CD4-positive, alpha-beta T cell (primary cell): ENCODE measurements at regions not wholly inside any gene's neighbourhood (a gene's known extent, or its start where the extent isn't known, plus 50 kb on each side); places are given as distances from the start of the nearest gene placed in this dataset.

Experiments used
- ATAC-seq: fragments of 200-7000 bp; cut with Tn5 transposase; one replicate; pipeline ENCODE4 v1.10.0; 2022; ENCODE audit warnings: mild to moderate bottlenecking; ENCODE audit not compliant: poor library complexity
- CTCF ChIA-PET: fragments of 350-600 bp; sonication (Branson Sonifier 250); formaldehyde crosslinking; loops from one replicate; lab custom pipeline; 2021; ENCODE audit warnings: antibody characterized with exemption, inconsistent platforms; lab: Charles Lee
- POLR2A ChIA-PET: fragments of 350-600 bp; sonication (Branson Sonifier 250); formaldehyde crosslinking; loops from one replicate; lab custom pipeline; 2021; ENCODE audit warnings: antibody characterized with exemption, inconsistent platforms; lab: Charles Lee
- DNase-seq, 14 experiments: peaks; one replicate each; pipeline ENCODE4 v3.0.0-alpha.2; 2013 to 2020; ENCODE audit warnings: mixed read lengths in 2 of 14
- H3K27ac ChIP-seq, 2 donors: one replicate each; pipeline versions ENCODE4 v1.5.1 to v1.7.0; 2013; ENCODE audit warnings: low read length in 2 of 2, low read depth in 1 of 2, mild to moderate bottlenecking in 1 of 2
- H3K27me3 ChIP-seq, 2 experiments: 1 replicate in 1 of 2; 2 replicates in 1 of 2; pipeline versions ENCODE4 v1.6.1 to v1.7.0; 2013; ENCODE audit warnings: low read length in 2 of 2, control low read depth in 1 of 2, mild to moderate bottlenecking in 1 of 2, moderate library complexity in 1 of 2; ENCODE audit not compliant: insufficient read depth in 2 of 2, control insufficient read depth in 1 of 2
- H3K36me3 ChIP-seq: one replicate; pipeline ENCODE4 v1.6.1; 2013; ENCODE audit warnings: low read length, control low read depth; ENCODE audit not compliant: insufficient read depth
- H3K4me1 ChIP-seq: one replicate; pipeline ENCODE4 v1.6.1; 2013; ENCODE audit warnings: low read length, control low read depth; ENCODE audit not compliant: insufficient read depth
- H3K4me3 ChIP-seq: one replicate; pipeline ENCODE4 v1.5.1; 2013; ENCODE audit warnings: mild to moderate bottlenecking, low read length, moderate library complexity
- H3K9me3 ChIP-seq, 2 experiments: 1 replicate in 1 of 2; 2 replicates in 1 of 2; pipeline versions ENCODE4 v1.6.1 to v1.7.0; 2013; ENCODE audit warnings: low read length in 2 of 2, mild to moderate bottlenecking in 2 of 2, control low read depth in 1 of 2, moderate library complexity in 1 of 2; ENCODE audit not compliant: control insufficient read depth in 1 of 2, insufficient read depth in 1 of 2
- H3K27ac Mint-ChIP-seq: one replicate; pipeline ENCODE4 v1.8.0; 2020; ENCODE audit warnings: mixed read lengths
- H3K27me3 Mint-ChIP-seq: one replicate; pipeline ENCODE4 v1.8.0; 2021; ENCODE audit warnings: mixed read lengths
- H3K36me3 Mint-ChIP-seq: one replicate; pipeline ENCODE4 v1.8.0; 2021; ENCODE audit warnings: low read depth, mixed read lengths
- H3K4me1 Mint-ChIP-seq: one replicate; pipeline ENCODE4 v1.8.0; 2021; ENCODE audit warnings: low read depth, mixed read lengths
- H3K4me3 Mint-ChIP-seq: one replicate; pipeline ENCODE4 v1.8.0; 2020; ENCODE audit warnings: mild to moderate bottlenecking, mixed read lengths
- H3K9me3 Mint-ChIP-seq: one replicate; pipeline ENCODE4 v1.8.0; 2020; ENCODE audit warnings: mixed read lengths
- CTCF ChIP-seq: fragments of 200-600 bp; IDR thresholded peaks from one replicate; pipeline ENCODE4 v1.8.0; 2022; ENCODE audit warnings: antibody characterized with exemption, mild to moderate bottlenecking
- intact Hi-C, 2 experiments: fragments of 100-400 bp; cut with DNase I in 1 of 2; cut with micrococcal nuclease in 1 of 2; formaldehyde crosslinking; loops; one replicate each; pipeline versions ENCODE4 v1.15.1 to v1.9.0; 2023 to 2025; cut with DNase I, micrococcal nuclease

DNA sequence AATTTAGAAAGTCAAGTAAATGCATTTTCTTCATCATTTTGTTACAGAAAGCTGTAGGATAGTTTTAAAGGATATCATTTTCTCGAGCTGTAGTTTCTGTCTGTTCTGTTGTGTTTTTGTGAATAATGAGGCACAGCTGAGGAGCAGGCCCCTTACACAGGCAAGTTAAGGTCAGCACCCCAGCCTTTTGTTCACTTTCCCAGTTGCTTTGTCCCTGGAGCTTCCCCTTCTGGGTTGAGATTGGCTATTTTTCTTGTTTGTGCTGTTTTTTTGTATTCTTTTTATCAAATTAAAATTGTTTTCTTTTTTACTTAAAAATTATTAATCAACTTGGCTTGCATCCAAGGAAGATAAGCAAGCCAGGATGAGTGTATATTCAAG, 213.8 kb upstream of the ACTBL2 start:
- no peaks in the 10 kb centered on the region for H3K36me3 Mint-ChIP-seq
- Histone ChIP-seq H3K36me3 (no peaks in the 10 kb centered on the region), H3K4me1 (no peaks in the 10 kb centered on the region), H3K27me3 (no peaks in the 10 kb centered on the region), H3K9me3 (no peaks in the 10 kb centered on the region), H3K4me3 (no peak overlapping the region), H3K27ac (no peak overlapping the region)
- intact Hi-C loops: no loop called here
- ATAC-seq: no peak
- DNase-seq: no peak
- ChIA-PET POLR2A (no interaction called here), CTCF (no interaction called here)
- H3K27me3 Mint-ChIP-seq: no peaks in the 10 kb centered on the region
- H3K9me3 Mint-ChIP-seq: no peaks in the 10 kb centered on the region
- H3K4me1 Mint-ChIP-seq: no peaks in the 10 kb centered on the region
- no peak overlapping the region for H3K27ac Mint-ChIP-seq
- no peak overlapping the region for H3K4me3 Mint-ChIP-seq
- TF ChIP-seq CTCF: no peak

- no peaks in the 10 kb centered on the region for H3K27me3 Mint-ChIP-seq
- intact Hi-C loops: no loop called here
- ATAC-seq (no peak), DNase-seq (no peak)
- H3K4me1 ChIP-seq: no peaks in the 10 kb centered on the region
- H3K4me3 Mint-ChIP-seq: no peak overlapping the region
- H3K4me3 ChIP-seq: no peak overlapping the region
- no peak overlapping the region for H3K27ac ChIP-seq
- TF ChIP-seq CTCF: no peak
- H3K4me1 Mint-ChIP-seq: no peaks in the 10 kb centered on the region
- POLR2A ChIA-PET: no interaction called here
- H3K27ac Mint-ChIP-seq: no peak overlapping the region
- H3K9me3 Mint-ChIP-seq: no peaks in the 10 kb centered on the region
- no peaks in the 10 kb centered on the region for H3K27me3 ChIP-seq
- H3K36me3 ChIP-seq: no peaks in the 10 kb centered on the region
- H3K36me3 Mint-ChIP-seq: no peaks in the 10 kb centered on the region
- CTCF ChIA-PET: no interaction called here
- H3K9me3 ChIP-seq: no peaks in the 10 kb centered on the region
Observed at GRCh38 chr5:57695706-57696388, 213.2 kb upstream of the ACTBL2 start.

DNA sequence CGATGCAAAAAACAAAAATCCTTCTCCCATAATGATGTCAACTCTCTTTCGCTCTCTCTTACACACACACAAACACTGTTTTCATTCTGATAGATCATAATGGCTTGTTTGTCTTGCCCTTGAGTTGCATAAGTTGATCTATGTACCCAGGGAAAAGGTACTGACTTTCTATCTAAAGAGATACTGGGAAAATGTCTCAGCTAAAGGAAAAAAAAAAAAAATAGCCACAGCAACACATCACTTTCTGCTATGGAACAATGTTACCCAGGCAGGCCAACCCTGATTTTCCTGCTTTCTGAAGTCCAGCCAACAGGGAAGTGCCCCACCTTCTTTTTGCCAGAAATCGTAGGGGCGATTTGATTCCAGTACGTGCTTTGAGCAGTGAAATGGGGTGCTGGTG, 212.6 kb upstream of the ACTBL2 start:
- Mint-ChIP-seq H3K27me3 (no peaks in the 10 kb centered on the region), H3K4me1 (no peaks in the 10 kb centered on the region), H3K9me3 (no peaks in the 10 kb centered on the region), H3K36me3 (no peaks in the 10 kb centered on the region), H3K27ac (no peak overlapping the region), H3K4me3 (no peak overlapping the region)
- no peaks in the 10 kb centered on the region for H3K36me3 ChIP-seq
- intact Hi-C loops: no loop called here
- TF ChIP-seq CTCF: no peak
- H3K4me1 ChIP-seq: no peaks in the 10 kb centered on the region
- no peak for DNase-seq
- H3K27me3 ChIP-seq: no peaks in the 10 kb centered on the region
- CTCF ChIA-PET: no interaction called here
- no peaks in the 10 kb centered on the region for H3K9me3 ChIP-seq
- H3K4me3 ChIP-seq: no peak overlapping the region
- no peak for ATAC-seq
- POLR2A ChIA-PET: no interaction called here
- no peak overlapping the region for H3K27ac ChIP-seq
